WTC11 (cell line): ENCODE measurements at regions not wholly inside any gene's neighbourhood (a gene's known extent, or its start where the extent isn't known, plus 50 kb on each side); places are given as distances from the start of the nearest gene placed in this dataset.

ENCODE experiments used
- ATAC-seq: fragments of 200-7000 bp; cut with Tn5 transposase; 2 replicates; pipeline ENCODE4 v1.10.0; 2021; ENCODE audit warnings: mild to moderate bottlenecking, moderate library complexity
- CTCF ChIA-PET: fragments of 300-600 bp; sonication (Branson Sonifier 250); formaldehyde crosslinking; loops from one replicate; lab custom pipeline; 2021; ENCODE audit warnings: antibody characterized with exemption; lab: Charles Lee
- POLR2A ChIA-PET: fragments of 350-600 bp; sonication (Branson Sonifier 250); formaldehyde crosslinking; loops from one replicate; lab custom pipeline; 2021; ENCODE audit warnings: antibody characterized with exemption; lab: Charles Lee
- DNase-seq: peaks from one replicate; pipeline ENCODE4 v3.0.0; 2021; ENCODE audit warnings: low spot score
- H3K27ac Mint-ChIP-seq: 2 replicates; pipeline ENCODE4 v1.8.0; 2021; ENCODE audit warnings: mixed read lengths
- H3K27me3 Mint-ChIP-seq: 2 replicates; pipeline ENCODE4 v1.8.0; 2021; ENCODE audit warnings: low read depth, mild to moderate bottlenecking, moderate library complexity, mixed read lengths
- H3K36me3 Mint-ChIP-seq: 2 replicates; pipeline ENCODE4 v1.8.0; 2021; ENCODE audit warnings: mixed read lengths
- H3K4me1 Mint-ChIP-seq: 2 replicates; pipeline ENCODE4 v1.8.0; 2022; ENCODE audit warnings: mixed read lengths
- H3K4me3 Mint-ChIP-seq: 2 replicates; pipeline ENCODE4 v1.8.0; 2021; ENCODE audit warnings: mild to moderate bottlenecking, moderate library complexity, mixed read lengths
- H3K9me3 Mint-ChIP-seq: 2 replicates; pipeline ENCODE4 v1.8.0; 2021; ENCODE audit warnings: mixed read lengths
- EMX1 ChIP-seq: fragments of 250-450 bp; sonication (Bioruptor Pico); IDR thresholded peaks from 2 replicates; pipeline ENCODE4 v1.8.0; 2021; ENCODE audit warnings: mild to moderate bottlenecking
- FOXJ3 ChIP-seq: sonication (generic); formaldehyde crosslinking; IDR thresholded peaks from 2 replicates; pipeline ENCODE4 v1.9.0; 2021; ENCODE audit warnings: missing genetic modification reagents, mild to moderate bottlenecking, borderline replicate concordance
- HMGA2 ChIP-seq: fragments of 250-450 bp; sonication (Bioruptor Pico); IDR thresholded peaks from 2 replicates; pipeline ENCODE4 v1.4.0; 2021; ENCODE audit warnings: mild to moderate bottlenecking, moderate library complexity
- NR3C1 ChIP-seq: sonication (generic); formaldehyde crosslinking; conservative IDR thresholded peaks from 2 replicates; pipeline ENCODE4 v1.8.1; 2023; ENCODE audit warnings: low read depth, mild to moderate bottlenecking, missing genetic modification reagents
- PRRX2 ChIP-seq: fragments of 250-450 bp; sonication (Bioruptor Pico); IDR thresholded peaks from 2 replicates; pipeline ENCODE4 v1.8.0; 2021; ENCODE audit warnings: mild to moderate bottlenecking
- RORB ChIP-seq: fragments of 250-450 bp; sonication (Bioruptor Pico); IDR thresholded peaks from 2 replicates; pipeline ENCODE4 v1.9.0; 2021; ENCODE audit warnings: mild to moderate bottlenecking
- TEAD4 ChIP-seq: sonication (generic); formaldehyde crosslinking; IDR thresholded peaks from 2 replicates; pipeline ENCODE4 v1.8.0; 2022; ENCODE audit warnings: mild to moderate bottlenecking, missing genetic modification reagents
- ZBTB21 ChIP-seq: sonication (generic); formaldehyde crosslinking; IDR thresholded peaks from 2 replicates; pipeline ENCODE4 v1.8.1; 2023; ENCODE audit warnings: mild to moderate bottlenecking, missing genetic modification reagents, borderline replicate concordance
- ZNF138 ChIP-seq: sonication (generic); formaldehyde crosslinking; conservative IDR thresholded peaks from 2 replicates; pipeline ENCODE4 v1.8.1; 2022; ENCODE audit warnings: mild to moderate bottlenecking, moderate library complexity, missing genetic modification reagents
- ZNF232 ChIP-seq: sonication (generic); formaldehyde crosslinking; IDR thresholded peaks from 2 replicates; pipeline ENCODE4 v1.8.0; 2022; ENCODE audit warnings: mild to moderate bottlenecking, missing genetic modification reagents
- ZNF263 ChIP-seq: sonication (generic); formaldehyde crosslinking; IDR thresholded peaks from 2 replicates; pipeline ENCODE4 v1.8.1; 2022; ENCODE audit warnings: low read depth, mild to moderate bottlenecking, moderate library complexity, missing genetic modification reagents
- TF ChIP-seq, protein P1 (sequence below): sonication (generic); formaldehyde crosslinking; IDR thresholded peaks from 2 replicates; pipeline ENCODE4 v1.8.0; 2022; ENCODE audit warnings: mild to moderate bottlenecking, missing genetic modification reagents
- TF ChIP-seq, protein P2 (sequence below): fragments of 250-450 bp; sonication (Bioruptor Pico); IDR thresholded peaks from 2 replicates; pipeline ENCODE4 v1.9.0; 2021; ENCODE audit warnings: mild to moderate bottlenecking
- TF ChIP-seq, protein P3 (sequence below): sonication (generic); formaldehyde crosslinking; IDR thresholded peaks from 2 replicates; pipeline ENCODE4 v1.8.0; 2022; ENCODE audit warnings: mild to moderate bottlenecking, missing genetic modification reagents
- TF ChIP-seq, protein P4 (sequence below): sonication (generic); formaldehyde crosslinking; IDR thresholded peaks from 2 replicates; pipeline ENCODE4 v1.8.1; 2022; ENCODE audit warnings: mild to moderate bottlenecking, missing genetic modification reagents, moderate library complexity, borderline replicate concordance
- TF ChIP-seq, protein P5 (sequence below): sonication (generic); formaldehyde crosslinking; IDR thresholded peaks from 2 replicates; pipeline ENCODE4 v1.8.0; 2022; ENCODE audit warnings: missing genetic modification reagents
- TF ChIP-seq, protein P6 (sequence below): sonication (generic); formaldehyde crosslinking; IDR thresholded peaks from 2 replicates; pipeline ENCODE4 v1.8.1; 2023; ENCODE audit warnings: mild to moderate bottlenecking, missing genetic modification reagents

DNA sequence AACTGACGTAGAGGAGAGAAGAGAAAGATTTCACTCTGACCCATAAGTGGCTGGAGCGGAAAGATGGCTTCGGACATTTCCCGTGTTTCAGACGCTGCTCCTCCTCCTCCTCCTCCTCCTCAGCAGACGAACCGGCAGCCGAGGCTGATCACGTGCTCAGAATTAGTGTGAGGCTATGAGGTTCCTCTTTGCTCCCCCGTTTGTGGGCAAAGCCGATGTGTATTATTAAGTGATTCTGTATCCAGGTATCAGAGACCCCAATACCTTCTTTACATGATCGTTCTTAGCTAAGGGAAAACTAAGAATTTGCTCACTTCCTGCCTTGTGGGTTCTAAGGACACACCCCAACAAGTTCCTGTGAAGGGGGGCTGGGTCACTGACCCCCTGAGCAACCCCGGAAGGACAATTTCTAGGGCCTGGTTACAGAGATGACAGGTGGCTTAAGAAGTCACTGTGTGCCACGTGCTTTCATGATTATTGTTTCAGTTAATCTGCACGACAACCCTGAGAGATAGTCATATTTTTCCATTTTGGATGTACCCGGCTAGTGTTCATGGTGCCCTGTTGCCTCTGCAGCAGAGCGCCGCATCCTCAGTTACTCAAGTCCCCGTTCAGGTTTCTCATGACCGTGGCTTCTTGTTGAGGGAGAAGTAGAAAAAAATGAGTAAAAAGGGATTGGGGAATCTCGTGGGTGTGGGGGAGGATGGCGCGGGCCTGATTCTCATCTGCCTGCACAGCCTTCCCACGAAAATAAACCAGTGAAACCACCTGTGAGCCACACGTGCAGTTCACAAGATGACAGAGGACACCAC is 671.8 kb downstream of the QKI start:
- Mint-ChIP-seq H3K9me3 (peaks cover 16% of the 10 kb centered on the region), H3K27ac (no peak overlapping the region), H3K4me3 (no peak overlapping the region), H3K4me1 (peaks cover 18% of the 10 kb centered on the region), H3K36me3 (no peaks in the 10 kb centered on the region), H3K27me3 (no peaks in the 10 kb centered on the region)
- ChIA-PET CTCF (interaction anchor here (1.9 kb wide), 1 partner anchor 24 kb away, joined by 4 read pairs; no protein-coding TSS in a partner anchor), POLR2A (no interaction called here)
- TF ChIP-seq ZNF232 (CRISPR knock-in tag) (no peak), ZNF138 (no peak), ZBTB21 (CRISPR knock-in tag) (no peak), PRRX2 (CRISPR knock-in tag) (no peak)
- TF ChIP-seq, protein P1, sequence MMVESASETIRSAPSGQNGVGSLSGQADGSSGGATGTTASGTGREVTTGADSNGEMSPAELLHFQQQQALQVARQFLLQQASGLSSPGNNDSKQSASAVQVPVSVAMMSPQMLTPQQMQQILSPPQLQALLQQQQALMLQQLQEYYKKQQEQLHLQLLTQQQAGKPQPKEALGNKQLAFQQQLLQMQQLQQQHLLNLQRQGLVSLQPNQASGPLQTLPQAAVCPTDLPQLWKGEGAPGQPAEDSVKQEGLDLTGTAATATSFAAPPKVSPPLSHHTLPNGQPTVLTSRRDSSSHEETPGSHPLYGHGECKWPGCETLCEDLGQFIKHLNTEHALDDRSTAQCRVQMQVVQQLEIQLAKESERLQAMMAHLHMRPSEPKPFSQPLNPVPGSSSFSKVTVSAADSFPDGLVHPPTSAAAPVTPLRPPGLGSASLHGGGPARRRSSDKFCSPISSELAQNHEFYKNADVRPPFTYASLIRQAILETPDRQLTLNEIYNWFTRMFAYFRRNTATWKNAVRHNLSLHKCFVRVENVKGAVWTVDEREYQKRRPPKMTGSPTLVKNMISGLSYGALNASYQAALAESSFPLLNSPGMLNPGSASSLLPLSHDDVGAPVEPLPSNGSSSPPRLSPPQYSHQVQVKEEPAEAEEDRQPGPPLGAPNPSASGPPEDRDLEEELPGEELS = no peak
- DNase-seq (no peak), ATAC-seq (no peak)

DNA sequence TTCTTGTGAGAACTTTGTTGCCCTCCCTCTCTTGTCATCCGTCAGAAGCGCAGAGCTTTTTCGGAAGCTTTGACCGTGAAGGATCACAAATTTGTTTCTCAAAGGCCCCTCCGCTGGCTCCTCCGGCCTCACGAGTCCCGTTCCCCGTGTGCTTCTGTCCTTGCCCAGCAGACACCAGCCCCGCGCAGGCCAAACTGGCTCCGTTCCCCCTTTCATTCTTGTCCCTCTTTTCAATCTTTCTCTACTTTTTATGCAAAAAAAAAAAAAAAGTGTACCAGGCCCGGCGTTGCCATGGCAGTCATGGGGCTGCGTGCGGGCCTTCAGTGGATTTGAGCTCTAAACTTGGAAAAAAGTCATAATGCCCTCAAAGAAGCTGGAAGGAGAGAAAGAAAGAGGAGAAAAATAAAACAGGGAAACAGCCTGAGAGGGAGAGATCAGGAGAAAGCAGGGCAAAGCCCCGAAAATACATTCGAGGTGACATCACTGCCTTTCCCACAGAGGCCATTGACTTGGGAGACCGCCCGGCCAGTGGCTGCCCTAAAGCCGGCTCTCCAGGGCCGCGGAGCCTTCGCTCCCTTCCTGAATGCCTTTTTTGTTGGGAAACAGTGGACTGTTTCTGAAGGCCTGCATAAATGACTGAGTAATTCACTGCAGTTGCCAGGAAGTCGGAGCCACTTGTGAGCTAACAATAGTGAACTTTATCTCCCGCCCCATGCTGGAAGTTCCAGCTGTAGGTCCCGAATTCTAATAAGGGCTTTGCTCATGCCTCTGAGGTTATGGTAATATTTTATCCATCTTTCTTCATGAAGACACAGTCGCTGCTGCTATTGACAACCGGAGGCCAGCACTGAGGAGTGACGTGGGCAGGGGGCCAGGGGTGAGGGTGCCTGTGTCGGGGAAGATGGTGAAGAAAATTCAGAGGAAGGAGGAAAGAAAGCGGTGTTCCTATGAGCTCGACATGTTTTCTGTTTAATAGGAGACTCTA is 670.9 kb downstream of the QKI start:
- TF ChIP-seq, protein P2, sequence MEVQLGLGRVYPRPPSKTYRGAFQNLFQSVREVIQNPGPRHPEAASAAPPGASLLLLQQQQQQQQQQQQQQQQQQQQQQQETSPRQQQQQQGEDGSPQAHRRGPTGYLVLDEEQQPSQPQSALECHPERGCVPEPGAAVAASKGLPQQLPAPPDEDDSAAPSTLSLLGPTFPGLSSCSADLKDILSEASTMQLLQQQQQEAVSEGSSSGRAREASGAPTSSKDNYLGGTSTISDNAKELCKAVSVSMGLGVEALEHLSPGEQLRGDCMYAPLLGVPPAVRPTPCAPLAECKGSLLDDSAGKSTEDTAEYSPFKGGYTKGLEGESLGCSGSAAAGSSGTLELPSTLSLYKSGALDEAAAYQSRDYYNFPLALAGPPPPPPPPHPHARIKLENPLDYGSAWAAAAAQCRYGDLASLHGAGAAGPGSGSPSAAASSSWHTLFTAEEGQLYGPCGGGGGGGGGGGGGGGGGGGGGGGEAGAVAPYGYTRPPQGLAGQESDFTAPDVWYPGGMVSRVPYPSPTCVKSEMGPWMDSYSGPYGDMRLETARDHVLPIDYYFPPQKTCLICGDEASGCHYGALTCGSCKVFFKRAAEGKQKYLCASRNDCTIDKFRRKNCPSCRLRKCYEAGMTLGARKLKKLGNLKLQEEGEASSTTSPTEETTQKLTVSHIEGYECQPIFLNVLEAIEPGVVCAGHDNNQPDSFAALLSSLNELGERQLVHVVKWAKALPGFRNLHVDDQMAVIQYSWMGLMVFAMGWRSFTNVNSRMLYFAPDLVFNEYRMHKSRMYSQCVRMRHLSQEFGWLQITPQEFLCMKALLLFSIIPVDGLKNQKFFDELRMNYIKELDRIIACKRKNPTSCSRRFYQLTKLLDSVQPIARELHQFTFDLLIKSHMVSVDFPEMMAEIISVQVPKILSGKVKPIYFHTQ = no peak
- no peak for TF ChIP-seq EMX1
- TF ChIP-seq TEAD4 (CRISPR knock-in tag) = no peak
- no peak for TF ChIP-seq ZNF263 (CRISPR knock-in tag)
- TF ChIP-seq, protein P3, sequence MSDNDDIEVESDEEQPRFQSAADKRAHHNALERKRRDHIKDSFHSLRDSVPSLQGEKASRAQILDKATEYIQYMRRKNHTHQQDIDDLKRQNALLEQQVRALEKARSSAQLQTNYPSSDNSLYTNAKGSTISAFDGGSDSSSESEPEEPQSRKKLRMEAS (CRISPR knock-in tag) = no peak
- TF ChIP-seq HMGA2 (CRISPR knock-in tag) = 0 out of 2 replicates have a peak, but pooled peaks have one; percentile 27
- TF ChIP-seq, protein P4, sequence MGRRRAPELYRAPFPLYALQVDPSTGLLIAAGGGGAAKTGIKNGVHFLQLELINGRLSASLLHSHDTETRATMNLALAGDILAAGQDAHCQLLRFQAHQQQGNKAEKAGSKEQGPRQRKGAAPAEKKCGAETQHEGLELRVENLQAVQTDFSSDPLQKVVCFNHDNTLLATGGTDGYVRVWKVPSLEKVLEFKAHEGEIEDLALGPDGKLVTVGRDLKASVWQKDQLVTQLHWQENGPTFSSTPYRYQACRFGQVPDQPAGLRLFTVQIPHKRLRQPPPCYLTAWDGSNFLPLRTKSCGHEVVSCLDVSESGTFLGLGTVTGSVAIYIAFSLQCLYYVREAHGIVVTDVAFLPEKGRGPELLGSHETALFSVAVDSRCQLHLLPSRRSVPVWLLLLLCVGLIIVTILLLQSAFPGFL (CRISPR knock-in tag) = no peak
- H3K9me3 Mint-ChIP-seq = peaks cover 14% of the 10 kb centered on the region
- H3K36me3 Mint-ChIP-seq = no peaks in the 10 kb centered on the region
- peaks cover 22% of the 10 kb centered on the region for H3K4me1 Mint-ChIP-seq
- ChIA-PET POLR2A (no interaction called here), CTCF (interaction anchor here (1.9 kb wide), 1 partner anchor 24 kb away, joined by 4 read pairs; no protein-coding TSS in a partner anchor)
- H3K27me3 Mint-ChIP-seq = no peaks in the 10 kb centered on the region
- ATAC-seq (peak; percentile 79), DNase-seq (no peak)
- H3K27ac Mint-ChIP-seq = peak overlapping the region; percentile 3; the same call in 1 of the 2 replicates
- H3K4me3 Mint-ChIP-seq = no peak overlapping the region

DNA sequence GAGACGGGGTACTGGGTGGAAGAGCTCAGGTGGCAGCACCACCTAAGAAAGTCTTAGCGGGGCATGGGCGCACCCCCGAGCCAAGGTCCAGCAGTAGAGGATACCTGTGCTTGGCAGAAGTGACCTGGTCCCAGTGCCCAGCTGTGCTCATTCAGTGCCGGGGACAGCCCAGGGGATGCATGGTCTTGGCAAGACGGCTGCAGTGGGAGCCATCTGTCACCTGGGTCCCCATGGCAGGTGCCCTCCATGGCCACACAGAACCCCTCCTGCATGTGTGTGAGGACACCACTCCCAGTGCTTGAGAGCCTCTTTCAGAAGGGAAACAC is 664.7 kb downstream of the QKI start:
- ATAC-seq (no peak), DNase-seq (no peak)
- Mint-ChIP-seq H3K27me3 (no peaks in the 10 kb centered on the region), H3K4me3 (no peak overlapping the region), H3K27ac (no peak overlapping the region), H3K36me3 (no peaks in the 10 kb centered on the region), H3K9me3 (peaks cover 2% of the 10 kb centered on the region), H3K4me1 (peaks cover 18% of the 10 kb centered on the region)
- POLR2A ChIA-PET = no interaction called here
- CTCF ChIA-PET = no interaction called here
- TF ChIP-seq RORB (CRISPR knock-in tag) (no peak), NR3C1 (CRISPR knock-in tag) (no peak), FOXJ3 (CRISPR knock-in tag) (no peak)
- TF ChIP-seq, protein P5, sequence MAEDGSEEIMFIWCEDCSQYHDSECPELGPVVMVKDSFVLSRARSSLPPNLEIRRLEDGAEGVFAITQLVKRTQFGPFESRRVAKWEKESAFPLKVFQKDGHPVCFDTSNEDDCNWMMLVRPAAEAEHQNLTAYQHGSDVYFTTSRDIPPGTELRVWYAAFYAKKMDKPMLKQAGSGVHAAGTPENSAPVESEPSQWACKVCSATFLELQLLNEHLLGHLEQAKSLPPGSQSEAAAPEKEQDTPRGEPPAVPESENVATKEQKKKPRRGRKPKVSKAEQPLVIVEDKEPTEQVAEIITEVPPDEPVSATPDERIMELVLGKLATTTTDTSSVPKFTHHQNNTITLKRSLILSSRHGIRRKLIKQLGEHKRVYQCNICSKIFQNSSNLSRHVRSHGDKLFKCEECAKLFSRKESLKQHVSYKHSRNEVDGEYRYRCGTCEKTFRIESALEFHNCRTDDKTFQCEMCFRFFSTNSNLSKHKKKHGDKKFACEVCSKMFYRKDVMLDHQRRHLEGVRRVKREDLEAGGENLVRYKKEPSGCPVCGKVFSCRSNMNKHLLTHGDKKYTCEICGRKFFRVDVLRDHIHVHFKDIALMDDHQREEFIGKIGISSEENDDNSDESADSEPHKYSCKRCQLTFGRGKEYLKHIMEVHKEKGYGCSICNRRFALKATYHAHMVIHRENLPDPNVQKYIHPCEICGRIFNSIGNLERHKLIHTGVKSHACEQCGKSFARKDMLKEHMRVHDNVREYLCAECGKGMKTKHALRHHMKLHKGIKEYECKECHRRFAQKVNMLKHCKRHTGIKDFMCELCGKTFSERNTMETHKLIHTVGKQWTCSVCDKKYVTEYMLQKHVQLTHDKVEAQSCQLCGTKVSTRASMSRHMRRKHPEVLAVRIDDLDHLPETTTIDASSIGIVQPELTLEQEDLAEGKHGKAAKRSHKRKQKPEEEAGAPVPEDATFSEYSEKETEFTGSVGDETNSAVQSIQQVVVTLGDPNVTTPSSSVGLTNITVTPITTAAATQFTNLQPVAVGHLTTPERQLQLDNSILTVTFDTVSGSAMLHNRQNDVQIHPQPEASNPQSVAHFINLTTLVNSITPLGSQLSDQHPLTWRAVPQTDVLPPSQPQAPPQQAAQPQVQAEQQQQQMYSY (CRISPR knock-in tag) = no peak
- TF ChIP-seq, protein P6, sequence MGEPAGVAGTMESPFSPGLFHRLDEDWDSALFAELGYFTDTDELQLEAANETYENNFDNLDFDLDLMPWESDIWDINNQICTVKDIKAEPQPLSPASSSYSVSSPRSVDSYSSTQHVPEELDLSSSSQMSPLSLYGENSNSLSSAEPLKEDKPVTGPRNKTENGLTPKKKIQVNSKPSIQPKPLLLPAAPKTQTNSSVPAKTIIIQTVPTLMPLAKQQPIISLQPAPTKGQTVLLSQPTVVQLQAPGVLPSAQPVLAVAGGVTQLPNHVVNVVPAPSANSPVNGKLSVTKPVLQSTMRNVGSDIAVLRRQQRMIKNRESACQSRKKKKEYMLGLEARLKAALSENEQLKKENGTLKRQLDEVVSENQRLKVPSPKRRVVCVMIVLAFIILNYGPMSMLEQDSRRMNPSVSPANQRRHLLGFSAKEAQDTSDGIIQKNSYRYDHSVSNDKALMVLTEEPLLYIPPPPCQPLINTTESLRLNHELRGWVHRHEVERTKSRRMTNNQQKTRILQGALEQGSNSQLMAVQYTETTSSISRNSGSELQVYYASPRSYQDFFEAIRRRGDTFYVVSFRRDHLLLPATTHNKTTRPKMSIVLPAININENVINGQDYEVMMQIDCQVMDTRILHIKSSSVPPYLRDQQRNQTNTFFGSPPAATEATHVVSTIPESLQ (CRISPR knock-in tag) = no peak
